Naive thymus-derived CD8-positive, alpha-beta T cell (primary cell): ENCODE measurements at regions not wholly inside any gene's neighbourhood (a gene's known extent, or its start where the extent isn't known, plus 50 kb on each side); places are given as distances from the start of the nearest gene placed in this dataset.

Source experiments
- ATAC-seq, 2 donors: fragments of 150-1000 bp; cut with Tn5 transposase in 1 of 2; sonication (Bioruptor Pico), chemical (Tn5 transposase) in 1 of 2; 1 replicate in 1 of 2; 2 replicates in 1 of 2; pipeline ENCODE4 v1.10.0; 2021; ENCODE audit warnings: mild to moderate bottlenecking in 2 of 2, moderate library complexity in 2 of 2
- POLR2A ChIA-PET: fragments of 350-600 bp; sonication (Branson Sonifier 250); formaldehyde crosslinking; loops from one replicate; lab custom pipeline; 2021; ENCODE audit warnings: antibody characterized with exemption; lab: Charles Lee
- DNase-seq, 10 donors: peaks; one replicate each; pipeline versions ENCODE4 v3.0.0 to v3.0.0-alpha.2; 2020 to 2022
- H3K27ac Mint-ChIP-seq, 10 donors: one replicate each; pipeline ENCODE4 v1.8.0; 2020 to 2022; ENCODE audit warnings: mild to moderate bottlenecking in 10 of 10, mixed read lengths in 10 of 10, moderate library complexity in 4 of 10, inconsistent platforms in 1 of 10
- H3K27me3 Mint-ChIP-seq, 5 donors: one replicate each; pipeline ENCODE4 v1.8.0; 2021 to 2022; ENCODE audit warnings: mixed read lengths in 5 of 5
- H3K36me3 Mint-ChIP-seq, 3 donors: one replicate each; pipeline ENCODE4 v1.8.0; 2020 to 2022; ENCODE audit warnings: mixed read lengths in 3 of 3, mild to moderate bottlenecking in 2 of 3, inconsistent platforms in 1 of 3
- H3K4me1 Mint-ChIP-seq, 4 donors: one replicate each; pipeline ENCODE4 v1.8.0; 2021 to 2022; ENCODE audit warnings: mixed read lengths in 4 of 4
- H3K4me3 Mint-ChIP-seq, 10 donors: one replicate each; pipeline ENCODE4 v1.8.0; 2020 to 2022; ENCODE audit warnings: mild to moderate bottlenecking in 10 of 10, mixed read lengths in 10 of 10, moderate library complexity in 6 of 10, inconsistent platforms in 1 of 10
- H3K9me3 Mint-ChIP-seq, 9 donors: one replicate each; pipeline ENCODE4 v1.8.0; 2020 to 2022; ENCODE audit warnings: mixed read lengths in 9 of 9, mild to moderate bottlenecking in 3 of 9, inconsistent platforms in 1 of 9, moderate library complexity in 1 of 9

DNA sequence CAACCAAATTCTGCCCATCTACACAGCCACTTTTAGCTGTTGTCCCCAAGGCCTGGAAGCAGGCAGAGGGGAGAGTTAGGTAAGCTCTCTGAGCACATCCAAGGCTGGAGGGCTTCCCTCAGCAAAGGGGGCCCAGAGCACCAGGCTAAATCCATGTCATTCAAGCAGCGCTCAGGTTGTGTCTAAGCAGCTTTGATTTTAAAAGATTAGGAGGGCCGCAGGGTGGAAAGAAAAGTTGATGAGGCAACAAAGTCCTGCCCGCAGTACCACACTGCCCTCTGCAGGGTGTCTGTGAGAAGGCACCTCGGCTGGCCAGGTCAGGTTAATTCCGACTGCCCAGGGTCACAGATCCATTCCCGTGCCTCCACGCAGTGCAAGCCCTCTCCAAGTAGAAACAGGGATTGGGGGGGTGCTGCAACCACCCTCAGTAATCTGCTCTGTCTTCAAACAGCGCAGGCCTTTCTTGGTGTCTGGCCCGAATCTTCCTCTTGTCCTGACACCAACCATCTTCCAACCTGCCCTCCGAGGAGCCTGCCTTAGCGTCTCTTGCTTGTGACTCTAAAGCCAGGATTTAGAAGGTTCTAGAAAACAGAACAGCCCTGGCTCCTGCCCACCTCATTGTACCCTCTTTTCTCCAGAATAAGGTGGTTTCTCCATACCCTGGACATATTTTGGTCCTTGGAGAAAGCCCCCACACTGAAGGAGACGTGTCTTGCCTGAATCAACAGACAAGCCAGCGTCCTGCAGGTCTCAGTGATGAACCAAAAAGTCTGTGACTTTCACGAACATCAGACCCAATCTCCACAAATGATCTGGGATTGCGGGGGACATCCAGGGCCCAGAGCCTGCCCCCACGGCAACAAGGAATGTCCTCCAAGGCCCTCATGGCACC, 289.2 kb downstream of the TNS1 start:
- ATAC-seq: peak; percentile 72 to 82
- H3K36me3 Mint-ChIP-seq: peaks cover 0 to 2% (median 0%) of the 10 kb centered on the region in 3 donors
- DNase-seq: peak; percentile 40 to 82 (median 66)
- POLR2A ChIA-PET: no interaction called here
- H3K27ac Mint-ChIP-seq: peak overlapping the region in 1 of 10 donors; percentile 68
- H3K9me3 Mint-ChIP-seq: no peaks in the 10 kb centered on the region
- peaks cover 0 to 7% (median 0%) of the 10 kb centered on the region in 5 donors for H3K27me3 Mint-ChIP-seq
- peaks cover 3 to 21% (median 6%) of the 10 kb centered on the region in 4 donors for H3K4me1 Mint-ChIP-seq
- no peak overlapping the region for H3K4me3 Mint-ChIP-seq

DNA sequence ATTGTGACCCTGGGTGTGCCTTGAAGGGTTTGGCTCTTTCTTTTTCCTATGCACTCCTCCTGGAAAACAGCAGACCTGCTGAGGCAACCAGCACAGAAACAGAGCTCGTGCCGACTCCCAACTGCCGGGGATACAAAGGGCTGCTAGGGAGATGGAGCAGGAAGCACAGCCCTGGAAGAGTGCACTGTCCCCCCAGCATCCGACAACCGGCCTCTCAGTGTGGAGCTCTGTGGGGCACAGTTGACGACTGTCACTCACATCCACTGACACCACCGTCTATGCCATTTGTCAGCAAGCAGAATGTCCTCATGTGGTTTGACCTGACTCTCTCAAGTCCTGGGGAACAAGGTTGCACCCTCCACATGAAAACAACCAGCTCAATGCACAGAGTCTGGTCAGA, 290.4 kb downstream of the TNS1 start:
- H3K27ac Mint-ChIP-seq: peak overlapping the region in 1 of 10 donors; percentile 63
- DNase-seq (no peak), ATAC-seq (no peak)
- POLR2A ChIA-PET: no interaction called here
- H3K27me3 Mint-ChIP-seq: peaks cover 0 to 9% (median 0%) of the 10 kb centered on the region in 5 donors
- no peaks in the 10 kb centered on the region for H3K9me3 Mint-ChIP-seq
- H3K4me1 Mint-ChIP-seq: peaks cover 3 to 21% (median 6%) of the 10 kb centered on the region in 4 donors
- H3K36me3 Mint-ChIP-seq: peaks cover 0 to 2% (median 0%) of the 10 kb centered on the region in 3 donors
- no peak overlapping the region for H3K4me3 Mint-ChIP-seq

DNA sequence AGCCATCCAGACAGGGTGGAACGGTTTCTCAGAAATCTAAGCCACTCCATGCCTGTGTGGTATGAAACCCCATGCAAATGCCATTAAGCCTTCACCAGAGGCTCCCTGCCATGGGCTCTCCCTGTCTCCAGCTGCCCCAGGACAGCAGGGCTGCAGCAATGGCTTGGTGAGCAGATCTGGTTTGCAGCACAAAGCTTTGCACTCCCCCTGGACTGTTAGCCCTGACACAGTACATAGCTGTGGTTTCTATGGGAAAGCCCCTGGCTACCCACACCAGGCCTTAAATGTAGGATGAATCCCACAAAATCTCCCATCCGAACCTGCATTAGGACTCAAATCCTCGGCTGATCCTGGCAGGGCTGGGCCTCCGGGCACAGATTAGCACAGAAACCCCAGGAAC, 291.6 kb downstream of the TNS1 start:
- ATAC-seq (no peak), DNase-seq (no peak)
- POLR2A ChIA-PET: no interaction called here
- no peaks in the 10 kb centered on the region for H3K9me3 Mint-ChIP-seq
- H3K27me3 Mint-ChIP-seq: peaks cover 0 to 9% (median 0%) of the 10 kb centered on the region in 5 donors
- H3K27ac Mint-ChIP-seq: peak overlapping the region in 1 of 10 donors; percentile 27
- H3K4me1 Mint-ChIP-seq: peaks cover 3 to 21% (median 6%) of the 10 kb centered on the region in 4 donors
- H3K36me3 Mint-ChIP-seq: peaks cover 0 to 2% (median 0%) of the 10 kb centered on the region in 3 donors
- H3K4me3 Mint-ChIP-seq: no peak overlapping the region

DNA sequence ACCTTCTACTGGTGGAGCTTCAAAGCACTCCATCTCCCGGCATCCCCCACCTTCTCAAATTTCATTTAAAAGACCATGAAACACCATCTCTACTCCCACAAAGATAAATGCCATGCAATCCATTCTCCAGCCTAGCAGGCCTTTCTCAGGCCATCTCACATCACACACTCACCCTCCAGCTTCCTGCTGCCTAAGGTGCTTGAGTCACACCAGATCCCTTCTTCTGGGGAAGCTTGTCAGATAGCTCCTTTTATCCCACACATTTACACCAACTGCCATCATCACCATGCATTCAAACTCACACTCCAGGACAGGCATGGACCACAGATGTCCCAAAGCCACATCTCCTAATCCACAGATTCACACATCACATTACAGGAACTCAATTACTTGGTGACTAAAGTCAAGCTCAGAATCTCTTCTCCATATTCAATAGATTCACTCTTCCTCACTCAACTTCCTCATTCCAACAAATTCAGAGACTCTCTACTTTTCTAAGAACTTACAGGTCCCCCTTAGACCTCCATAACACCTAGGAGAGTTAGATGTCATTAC, 292.5 kb downstream of the TNS1 start:
- POLR2A ChIA-PET: no interaction called here
- H3K4me1 Mint-ChIP-seq: peaks cover 3 to 21% (median 6%) of the 10 kb centered on the region in 4 donors

DNA sequence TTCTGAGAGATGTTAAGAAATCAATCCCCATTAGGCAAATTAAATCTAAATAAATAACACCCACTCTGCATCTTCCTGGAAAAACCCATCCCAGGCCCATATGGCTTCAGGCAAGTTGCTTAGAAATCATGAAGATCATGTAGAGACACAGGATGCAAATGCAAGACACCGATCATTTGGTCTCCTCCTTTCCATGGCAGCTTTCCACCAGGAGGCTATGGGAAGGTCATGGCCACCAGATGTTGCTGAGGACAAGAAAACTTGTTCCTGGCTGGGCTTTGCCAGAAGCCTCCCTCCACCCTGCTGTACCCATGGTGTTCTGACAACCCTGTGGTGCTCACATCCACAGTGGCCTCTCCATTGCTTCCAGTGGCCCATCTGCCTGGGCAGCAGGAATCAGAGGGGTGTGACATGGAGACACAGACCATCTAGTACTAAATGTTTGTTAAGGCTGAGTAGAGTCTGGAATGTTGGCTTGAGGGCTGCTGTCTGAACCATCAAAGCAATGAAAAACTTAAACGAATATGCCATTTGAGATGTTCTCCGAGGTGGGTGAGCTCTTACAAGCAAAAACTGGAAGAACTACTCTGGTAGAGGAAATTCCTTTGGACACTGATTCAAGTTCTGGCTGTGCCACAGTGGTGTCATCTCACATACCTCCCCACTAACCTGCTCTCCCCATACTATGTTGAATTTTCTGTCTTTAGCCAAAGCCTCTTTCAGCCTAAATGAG, 293.2 kb downstream of the TNS1 start:
- no peak for ATAC-seq
- Mint-ChIP-seq H3K4me3 (no peak overlapping the region), H3K27me3 (peaks cover 0 to 7% (median 0%) of the 10 kb centered on the region in 5 donors), H3K36me3 (peaks cover 0 to 2% (median 0%) of the 10 kb centered on the region in 3 donors), H3K27ac (peak overlapping the region in 1 of 10 donors; percentile 12), H3K9me3 (no peaks in the 10 kb centered on the region), H3K4me1 (peaks cover 3 to 18% (median 6%) of the 10 kb centered on the region in 4 donors)
- no peak for DNase-seq
- POLR2A ChIA-PET: no interaction called here

More for the DNA sequence above, 292.5 kb downstream of the TNS1 start:
- no peak for DNase-seq
- Mint-ChIP-seq H3K9me3 (no peaks in the 10 kb centered on the region), H3K36me3 (peaks cover 0 to 2% (median 0%) of the 10 kb centered on the region in 3 donors), H3K27ac (peak overlapping the region in 1 of 10 donors; percentile 12), H3K27me3 (peaks cover 0 to 9% (median 0%) of the 10 kb centered on the region in 5 donors), H3K4me3 (no peak overlapping the region)
- ATAC-seq: no peak

DNA sequence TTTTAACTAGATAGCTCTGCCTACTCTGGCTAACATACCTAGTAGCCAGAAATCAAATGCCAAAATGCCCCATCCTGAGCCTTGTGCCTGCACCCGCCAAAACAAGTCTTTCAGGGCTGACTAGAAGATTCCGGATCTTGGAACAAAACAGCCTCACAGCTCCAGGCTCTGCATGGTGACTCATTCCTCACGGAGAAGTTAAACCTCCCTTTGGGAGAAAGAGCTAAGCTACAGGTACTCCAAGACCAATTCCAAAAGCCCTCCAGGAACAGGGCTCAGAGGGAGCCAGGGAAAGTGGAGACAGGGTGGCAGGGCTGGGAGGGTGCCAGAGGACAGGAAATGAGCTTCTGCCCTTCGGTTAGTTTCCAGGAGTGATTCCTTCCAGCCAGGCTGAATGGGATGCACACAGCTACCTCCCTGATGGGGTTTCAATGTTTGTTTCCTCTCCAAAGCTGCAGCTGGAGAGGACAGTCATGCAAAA, 295.6 kb downstream of the TNS1 start:
- H3K4me1 Mint-ChIP-seq: peaks cover 0 to 4% (median 0%) of the 10 kb centered on the region in 4 donors
- H3K27me3 Mint-ChIP-seq: peaks cover 0 to 7% (median 0%) of the 10 kb centered on the region in 5 donors
- H3K4me3 Mint-ChIP-seq: no peak overlapping the region
- peak overlapping the region in 1 of 10 donors; percentile 29 for H3K27ac Mint-ChIP-seq
- POLR2A ChIA-PET: interaction anchor here (0.6 kb wide), 1 partner anchor 23 kb away, joined by 5 read pairs; no protein-coding TSS in a partner anchor
- no peaks in the 10 kb centered on the region for H3K36me3 Mint-ChIP-seq
- ATAC-seq (no peak), DNase-seq (no peak)
- H3K9me3 Mint-ChIP-seq: no peaks in the 10 kb centered on the region

DNA sequence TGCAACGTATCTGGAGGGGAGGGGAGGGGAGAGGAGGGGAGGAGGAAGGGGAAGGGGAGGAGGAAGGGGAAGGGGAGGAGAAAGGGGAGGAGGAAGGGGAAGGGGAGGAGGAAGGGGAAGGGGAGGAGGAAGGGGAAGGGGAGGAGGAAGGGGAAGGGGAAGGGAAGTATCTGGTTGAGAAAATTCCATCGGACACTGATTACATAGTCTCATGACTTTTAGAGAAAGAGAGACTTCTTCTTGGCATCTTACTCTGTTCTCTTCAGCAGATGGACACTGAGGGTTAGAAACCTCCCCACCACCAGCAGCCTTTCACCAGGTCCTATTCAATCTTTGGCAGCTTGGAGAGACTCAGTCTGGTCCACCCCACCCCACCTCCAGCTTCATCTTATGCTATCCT, 296.3 kb downstream of the TNS1 start:
- Mint-ChIP-seq H3K27me3 (peaks cover 0 to 7% (median 0%) of the 10 kb centered on the region in 5 donors), H3K36me3 (no peaks in the 10 kb centered on the region), H3K4me3 (no peak overlapping the region), H3K9me3 (no peaks in the 10 kb centered on the region), H3K4me1 (peaks cover 0 to 4% (median 0%) of the 10 kb centered on the region in 4 donors), H3K27ac (no peak overlapping the region)
- ATAC-seq (no peak), DNase-seq (no peak)
- POLR2A ChIA-PET: interaction anchor here (0.6 kb wide), 1 partner anchor 22 kb away, joined by 5 read pairs; no protein-coding TSS in a partner anchor

DNA sequence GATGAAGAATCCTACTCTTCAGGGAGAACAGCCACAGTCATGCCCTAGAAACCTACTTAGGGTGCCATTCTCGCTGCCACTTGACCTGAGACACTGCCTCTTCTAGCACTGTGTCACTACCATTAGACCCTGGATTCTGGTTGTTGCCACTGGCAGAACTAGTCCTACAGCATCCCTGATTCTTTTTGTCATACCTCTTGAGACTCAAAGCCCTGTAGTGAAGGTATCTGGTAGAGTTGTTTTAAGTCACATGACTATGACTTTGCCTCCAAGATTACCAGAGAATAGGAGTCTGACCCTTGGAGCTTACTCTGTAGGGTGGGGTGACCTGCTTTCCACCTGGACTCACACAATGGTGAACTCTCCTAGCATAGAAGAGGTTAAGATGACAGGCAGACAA, 296.7 kb downstream of the TNS1 start:
- POLR2A ChIA-PET: no interaction called here
- H3K36me3 Mint-ChIP-seq: no peaks in the 10 kb centered on the region
- H3K27ac Mint-ChIP-seq: no peak overlapping the region
- no peak overlapping the region for H3K4me3 Mint-ChIP-seq
- peaks cover 0 to 4% (median 0%) of the 10 kb centered on the region in 4 donors for H3K4me1 Mint-ChIP-seq
- no peak for ATAC-seq
- no peaks in the 10 kb centered on the region for H3K9me3 Mint-ChIP-seq
- peaks cover 0 to 7% (median 0%) of the 10 kb centered on the region in 5 donors for H3K27me3 Mint-ChIP-seq
- no peak for DNase-seq

DNA sequence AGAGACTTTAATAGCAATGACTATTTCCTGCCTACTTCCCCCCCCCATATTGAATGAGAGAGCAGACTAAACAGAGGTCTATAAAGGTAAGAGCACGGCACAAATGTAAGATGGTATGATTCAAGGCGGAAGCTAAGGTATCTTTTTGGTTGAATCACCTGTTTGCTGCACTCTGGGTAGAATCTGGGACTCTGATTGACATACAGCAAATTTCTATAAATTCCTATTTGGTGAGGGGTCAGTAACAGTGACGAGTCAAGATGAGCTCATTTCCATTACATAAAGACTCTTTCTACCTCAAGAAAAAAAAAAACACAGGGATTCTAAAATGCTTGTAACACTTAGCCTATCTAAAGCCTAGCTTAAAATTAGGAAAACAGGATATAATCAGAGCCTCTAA, 297.3 kb downstream of the TNS1 start:
- no peak for ATAC-seq

DNA sequence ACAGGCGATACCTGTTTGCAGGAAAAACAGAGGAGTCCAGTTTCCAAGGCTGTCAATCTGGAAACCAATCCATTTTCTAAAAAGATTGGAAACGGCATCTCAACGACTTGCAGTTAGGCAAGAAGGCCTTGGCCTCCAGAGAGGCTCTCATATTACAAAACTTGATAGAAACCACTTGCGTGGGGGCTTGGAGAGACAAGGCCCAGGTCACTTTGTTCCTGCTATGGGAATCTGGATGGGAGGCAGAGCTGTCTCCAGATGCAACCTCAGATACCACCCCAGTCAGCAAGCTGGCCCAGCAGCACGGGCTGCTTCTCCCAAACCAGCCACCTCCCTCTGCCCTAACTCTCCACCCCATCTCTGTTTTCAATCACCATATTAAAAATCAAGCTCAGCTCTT, 298.8 kb downstream of the TNS1 start:
- Mint-ChIP-seq H3K4me3 (no peak overlapping the region), H3K27ac (no peak overlapping the region), H3K36me3 (no peaks in the 10 kb centered on the region), H3K9me3 (no peaks in the 10 kb centered on the region), H3K4me1 (peaks cover 0 to 1% (median 0%) of the 10 kb centered on the region in 4 donors), H3K27me3 (peaks cover 0 to 5% (median 1%) of the 10 kb centered on the region in 5 donors)
- POLR2A ChIA-PET: no interaction called here
- DNase-seq (no peak), ATAC-seq (no peak)

More for the DNA sequence above, 297.3 kb downstream of the TNS1 start:
- no peak overlapping the region for H3K4me3 Mint-ChIP-seq
- no peaks in the 10 kb centered on the region for H3K36me3 Mint-ChIP-seq
- DNase-seq: no peak
- H3K27ac Mint-ChIP-seq: no peak overlapping the region
- H3K9me3 Mint-ChIP-seq: no peaks in the 10 kb centered on the region
- H3K4me1 Mint-ChIP-seq: peaks cover 0 to 1% (median 0%) of the 10 kb centered on the region in 4 donors
- peaks cover 0 to 7% (median 0%) of the 10 kb centered on the region in 5 donors for H3K27me3 Mint-ChIP-seq
- POLR2A ChIA-PET: no interaction called here

DNA sequence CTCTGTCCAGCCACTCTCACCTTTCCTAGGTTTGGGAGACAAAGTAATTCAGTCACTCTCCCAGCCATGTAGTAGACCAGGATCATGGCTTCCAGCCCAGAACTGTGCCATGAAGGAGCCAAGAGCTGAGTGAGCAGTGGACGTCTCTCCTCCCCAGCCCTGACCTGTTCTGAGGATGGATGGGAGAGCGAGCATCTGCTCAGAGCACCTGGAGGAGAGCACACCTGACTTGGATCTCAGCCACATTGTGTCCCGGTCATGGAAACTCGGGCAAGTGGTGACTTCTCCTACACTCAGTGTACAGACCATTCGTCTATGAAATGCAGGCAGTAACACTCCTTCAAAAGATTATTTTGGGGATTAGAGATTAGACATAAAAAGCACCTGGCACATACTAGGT, 299.7 kb downstream of the TNS1 start:
- peaks cover 0 to 4% (median 1%) of the 10 kb centered on the region in 5 donors for H3K27me3 Mint-ChIP-seq
- no peak for ATAC-seq
- POLR2A ChIA-PET: no interaction called here
- peaks cover 0 to 3% (median 0%) of the 10 kb centered on the region in 4 donors for H3K4me1 Mint-ChIP-seq
- no peaks in the 10 kb centered on the region for H3K36me3 Mint-ChIP-seq
- H3K27ac Mint-ChIP-seq: no peak overlapping the region
- no peaks in the 10 kb centered on the region for H3K9me3 Mint-ChIP-seq
- no peak for DNase-seq
- H3K4me3 Mint-ChIP-seq: no peak overlapping the region

DNA sequence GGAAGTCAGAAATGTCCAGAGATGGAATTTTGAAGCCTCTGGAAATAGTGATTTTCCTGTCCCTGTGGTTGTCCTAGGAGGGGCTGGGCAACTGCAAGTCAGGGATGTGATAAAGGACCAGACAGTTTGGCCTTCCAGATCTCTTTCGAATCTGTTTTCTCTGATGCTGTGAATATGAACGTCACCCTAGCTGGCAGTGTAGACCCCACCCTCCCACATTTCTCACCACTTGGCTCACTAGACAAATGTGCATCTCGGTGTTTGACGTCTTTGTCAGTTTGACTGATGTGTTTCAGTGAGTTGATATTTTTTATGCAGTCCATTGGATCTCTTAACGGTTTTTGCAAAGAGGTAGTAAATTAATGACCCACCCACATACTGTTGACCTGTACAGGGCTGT, 301.2 kb downstream of the TNS1 start:
- DNase-seq (no peak), ATAC-seq (no peak)
- Mint-ChIP-seq H3K4me1 (peaks cover 0 to 3% (median 0%) of the 10 kb centered on the region in 4 donors), H3K36me3 (peaks cover 0 to 2% (median 0%) of the 10 kb centered on the region in 3 donors), H3K4me3 (no peak overlapping the region), H3K27ac (no peak overlapping the region), H3K9me3 (no peaks in the 10 kb centered on the region), H3K27me3 (peaks cover 0 to 4% (median 1%) of the 10 kb centered on the region in 5 donors)
- POLR2A ChIA-PET: no interaction called here
